ENCODE measurements at regions not wholly inside any gene's neighbourhood (a gene's known extent, or its start where the extent isn't known, plus 50 kb on each side); places are given as distances from the start of the nearest gene placed in this dataset.

GRCh38 chr14:62081951-62082350 is 319.7 kb downstream of the SNAPC1 start:
- Mint-ChIP-seq H3K4me1 (ENCODE audit: low read depth) (no peaks in the 10 kb centered on the region), H3K27ac (ENCODE audit: unreplicated experiment) (no peak overlapping the region), H3K4me3 (ENCODE audit: unreplicated experiment) (no peak overlapping the region), H3K9me3 (ENCODE audit: low read depth) (peaks cover 10% of the 10 kb centered on the region), H3K27me3 (ENCODE audit: low read depth) (no peaks in the 10 kb centered on the region), H3K36me3 (ENCODE audit: low read depth) (peaks cover 55% of the 10 kb centered on the region)
- no peak for DNase-seq (ENCODE audit: low spot score)
- no peak for TF ChIP-seq CTCF (IDR thresholded peaks at IDR 0.05)

- Mint-ChIP-seq H3K9me3 (ENCODE audit: low read depth) (peaks cover 10% of the 10 kb centered on the region), H3K36me3 (ENCODE audit: low read depth) (peaks cover 63% of the 10 kb centered on the region), H3K27ac (ENCODE audit: unreplicated experiment) (no peak overlapping the region), H3K27me3 (ENCODE audit: low read depth) (no peaks in the 10 kb centered on the region), H3K4me1 (ENCODE audit: low read depth) (no peaks in the 10 kb centered on the region), H3K4me3 (ENCODE audit: unreplicated experiment) (no peak overlapping the region)
- TF ChIP-seq CTCF (IDR thresholded peaks at IDR 0.05): no peak
- DNase-seq (ENCODE audit: low spot score): no peak
These were observed 320.6 kb downstream of the SNAPC1 start for GRCh38 chr14:62082779-62083178.

GRCh38 chr14:62084020-62084419 is 321.8 kb downstream of the SNAPC1 start:
- DNase-seq (ENCODE audit: low spot score): no peak
- peaks cover 60% of the 10 kb centered on the region for H3K36me3 Mint-ChIP-seq (ENCODE audit: low read depth)
- H3K9me3 Mint-ChIP-seq (ENCODE audit: low read depth): peaks cover 10% of the 10 kb centered on the region
- H3K4me1 Mint-ChIP-seq (ENCODE audit: low read depth): no peaks in the 10 kb centered on the region
- no peaks in the 10 kb centered on the region for H3K27me3 Mint-ChIP-seq (ENCODE audit: low read depth)
- no peak for TF ChIP-seq CTCF (IDR thresholded peaks at IDR 0.05)
- no peak overlapping the region for H3K4me3 Mint-ChIP-seq (ENCODE audit: unreplicated experiment)
- H3K27ac Mint-ChIP-seq (ENCODE audit: unreplicated experiment): no peak overlapping the region

- TF ChIP-seq CTCF (IDR thresholded peaks at IDR 0.05): no peak
- Mint-ChIP-seq H3K27ac (ENCODE audit: unreplicated experiment) (no peak overlapping the region), H3K36me3 (ENCODE audit: low read depth) (peaks cover 51% of the 10 kb centered on the region), H3K9me3 (ENCODE audit: low read depth) (peaks cover 18% of the 10 kb centered on the region), H3K27me3 (ENCODE audit: low read depth) (no peaks in the 10 kb centered on the region), H3K4me3 (ENCODE audit: unreplicated experiment) (no peak overlapping the region), H3K4me1 (ENCODE audit: low read depth) (no peaks in the 10 kb centered on the region)
- no peak for DNase-seq (ENCODE audit: low spot score)
These were observed 325.0 kb downstream of the SNAPC1 start for GRCh38 chr14:62087191-62087590.

GRCh38 chr14:62093736-62094135 is 331.5 kb downstream of the SNAPC1 start:
- Mint-ChIP-seq H3K27me3 (ENCODE audit: low read depth) (no peaks in the 10 kb centered on the region), H3K36me3 (ENCODE audit: low read depth) (peaks cover 19% of the 10 kb centered on the region), H3K9me3 (ENCODE audit: low read depth) (peaks cover 11% of the 10 kb centered on the region), H3K4me3 (ENCODE audit: unreplicated experiment) (no peak overlapping the region), H3K4me1 (ENCODE audit: low read depth) (peaks cover 21% of the 10 kb centered on the region), H3K27ac (ENCODE audit: unreplicated experiment) (no peak overlapping the region)
- no peak for TF ChIP-seq CTCF (IDR thresholded peaks at IDR 0.05)
- DNase-seq (ENCODE audit: low spot score): no peak

Data from chondrocyte (in vitro differentiated cells).